ENCODE measurements at regions not wholly inside any gene's neighbourhood (a gene's known extent, or its start where the extent isn't known, plus 50 kb on each side); places are given as distances from the start of the nearest gene placed in this dataset.

GRCh38 chr7:84536271-84536870 is 341.8 kb upstream of the SEMA3A start:
- no peak for TF ChIP-seq EZH2 (IDR thresholded peaks at IDR 0.05; ENCODE audit: low read length, unreplicated experiment)
- TF ChIP-seq, protein P1, sequence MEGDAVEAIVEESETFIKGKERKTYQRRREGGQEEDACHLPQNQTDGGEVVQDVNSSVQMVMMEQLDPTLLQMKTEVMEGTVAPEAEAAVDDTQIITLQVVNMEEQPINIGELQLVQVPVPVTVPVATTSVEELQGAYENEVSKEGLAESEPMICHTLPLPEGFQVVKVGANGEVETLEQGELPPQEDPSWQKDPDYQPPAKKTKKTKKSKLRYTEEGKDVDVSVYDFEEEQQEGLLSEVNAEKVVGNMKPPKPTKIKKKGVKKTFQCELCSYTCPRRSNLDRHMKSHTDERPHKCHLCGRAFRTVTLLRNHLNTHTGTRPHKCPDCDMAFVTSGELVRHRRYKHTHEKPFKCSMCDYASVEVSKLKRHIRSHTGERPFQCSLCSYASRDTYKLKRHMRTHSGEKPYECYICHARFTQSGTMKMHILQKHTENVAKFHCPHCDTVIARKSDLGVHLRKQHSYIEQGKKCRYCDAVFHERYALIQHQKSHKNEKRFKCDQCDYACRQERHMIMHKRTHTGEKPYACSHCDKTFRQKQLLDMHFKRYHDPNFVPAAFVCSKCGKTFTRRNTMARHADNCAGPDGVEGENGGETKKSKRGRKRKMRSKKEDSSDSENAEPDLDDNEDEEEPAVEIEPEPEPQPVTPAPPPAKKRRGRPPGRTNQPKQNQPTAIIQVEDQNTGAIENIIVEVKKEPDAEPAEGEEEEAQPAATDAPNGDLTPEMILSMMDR (conservative IDR thresholded peaks at IDR 0.05; ENCODE audit: low read depth, low read length): no peak
- no peak for TF ChIP-seq EZH2phosphoT487 (IDR thresholded peaks at IDR 0.05; ENCODE audit: borderline replicate concordance, low read length)

Data from PC-3 (cell line).